ENCODE measurements at regions not wholly inside any gene's neighbourhood (a gene's known extent, or its start where the extent isn't known, plus 50 kb on each side); places are given as distances from the start of the nearest gene placed in this dataset.
"Not testable (repeated sequence)": the region's sequence is repeated elsewhere in the genome, so short reads cannot be mapped to it uniquely, and the experiment has no call there.

GRCh38 chr2:95722131-95722697 is 130.4 kb downstream of the TRIM43 start:
- no peak overlapping the region for H3K27ac ChIP-seq
- H3K4me3 ChIP-seq: no peak overlapping the region

- not testable (repeated sequence) for H3K27ac ChIP-seq, H3K4me3 ChIP-seq
Measured at GRCh38 chr2:95723627-95724210, 131.9 kb downstream of the TRIM43 start.

- not testable (repeated sequence) for H3K27ac ChIP-seq, H3K4me3 ChIP-seq
Measured at GRCh38 chr2:95725191-95725590, 133.4 kb downstream of the TRIM43 start.

- not testable (repeated sequence) for H3K4me3 ChIP-seq
Measured at GRCh38 chr2:95725677-95726076, 133.9 kb downstream of the TRIM43 start.

GRCh38 chr2:95727420-95727819 is 135.6 kb downstream of the TRIM43 start:
- not testable (repeated sequence) for H3K27ac ChIP-seq, H3K4me3 ChIP-seq

More at GRCh38 chr2:95725677-95726076, 133.9 kb downstream of the TRIM43 start:
- not testable (repeated sequence) for H3K27ac ChIP-seq

GRCh38 chr2:95728878-95729596 is 137.2 kb downstream of the TRIM43 start:
- Histone ChIP-seq H3K27ac (no peak overlapping the region), H3K4me3 (no peak overlapping the region)

GRCh38 chr2:95729597-95729955 is 137.8 kb downstream of the TRIM43 start:
- H3K4me3 ChIP-seq: no peak overlapping the region
- H3K27ac ChIP-seq: no peak overlapping the region

- no peak overlapping the region for H3K27ac ChIP-seq
- H3K4me3 ChIP-seq: no peak overlapping the region
Measured at GRCh38 chr2:95730813-95731212, 139.0 kb downstream of the TRIM43 start.

GRCh38 chr2:95734976-95735890 is 143.4 kb downstream of the TRIM43 start:
- Histone ChIP-seq H3K27ac (no peak overlapping the region), H3K4me3 (no peak overlapping the region)

- H3K27ac ChIP-seq: no peak overlapping the region
Measured at GRCh38 chr2:95738301-95738700, 146.5 kb downstream of the TRIM43 start.

GRCh38 chr2:95752126-95752525 is 160.3 kb downstream of the TRIM43 start:
- H3K4me3 ChIP-seq: not testable (repeated sequence)

More at GRCh38 chr2:95738301-95738700, 146.5 kb downstream of the TRIM43 start:
- no peak overlapping the region for H3K4me3 ChIP-seq

GRCh38 chr2:95753812-95754211 is 162.0 kb downstream of the TRIM43 start:
- not testable (repeated sequence) for H3K4me3 ChIP-seq, H3K27ac ChIP-seq

More at GRCh38 chr2:95752126-95752525, 160.3 kb downstream of the TRIM43 start:
- not testable (repeated sequence) for H3K27ac ChIP-seq

GRCh38 chr2:95754213-95754612 is 162.4 kb downstream of the TRIM43 start:
- H3K4me3 ChIP-seq, H3K27ac ChIP-seq: not testable (repeated sequence)

GRCh38 chr2:95754819-95755563 is 163.2 kb downstream of the TRIM43 start:
- not testable (repeated sequence) for H3K27ac ChIP-seq, H3K4me3 ChIP-seq

GRCh38 chr2:95755956-95756669 is 164.3 kb downstream of the TRIM43 start:
- H3K4me3 ChIP-seq, H3K27ac ChIP-seq: not testable (repeated sequence)

- H3K27ac ChIP-seq: no peak overlapping the region
- H3K4me3 ChIP-seq: no peak overlapping the region
Measured at GRCh38 chr2:95757988-95758387, 166.2 kb downstream of the TRIM43 start.

GRCh38 chr2:95759481-95760246 is 167.9 kb downstream of the TRIM43 start:
- Histone ChIP-seq H3K27ac (no peak overlapping the region), H3K4me3 (no peak overlapping the region)
